Glomerular visceral epithelial cell (primary cell): ENCODE measurements at regions not wholly inside any gene's neighbourhood (a gene's known extent, or its start where the extent isn't known, plus 50 kb on each side); places are given as distances from the start of the nearest gene placed in this dataset.
"Not testable (repeated sequence)": the region's sequence is repeated elsewhere in the genome, so short reads cannot be mapped to it uniquely, and the experiment has no call there.

Experiments used
- DNase-seq: peaks from one replicate; pipeline ENCODE4 v3.0.0-alpha.2; 2016; ENCODE audit errors: extremely low spot score

GRCh38 chrX:123788193-123788592 lies 55.3 kb upstream of the THOC2 start:
- not testable (repeated sequence) for DNase-seq

GRCh38 chrX:123788744-123789143 lies 55.9 kb upstream of the THOC2 start:
- DNase-seq = no peak

GRCh38 chrX:123797543-123798447 lies 62.1 kb upstream of the XIAP start:
- DNase-seq = peak; percentile 64

GRCh38 chrX:123798706-123799430 lies 61.0 kb upstream of the XIAP start:
- not testable (repeated sequence) for DNase-seq

- no peak for DNase-seq
Measured at GRCh38 chrX:123801901-123802300, 58.0 kb upstream of the XIAP start.

- peak; percentile 61 for DNase-seq
Measured at GRCh38 chrX:123803331-123803983, 56.4 kb upstream of the XIAP start.

GRCh38 chrX:123803984-123804365 lies 55.9 kb upstream of the XIAP start:
- DNase-seq = not testable (repeated sequence)

GRCh38 chrX:123807835-123808416 lies 51.9 kb upstream of the XIAP start:
- DNase-seq = no peak

- DNase-seq = no peak
Measured at GRCh38 chrX:123809854-123810375, 49.9 kb upstream of the XIAP start.
